ENCODE measurements at regions not wholly inside any gene's neighbourhood (a gene's known extent, or its start where the extent isn't known, plus 50 kb on each side); places are given as distances from the start of the nearest gene placed in this dataset.
A peak's percentile ranks its signal among the peaks of the same experiment; 100 is the strongest.

DNA sequence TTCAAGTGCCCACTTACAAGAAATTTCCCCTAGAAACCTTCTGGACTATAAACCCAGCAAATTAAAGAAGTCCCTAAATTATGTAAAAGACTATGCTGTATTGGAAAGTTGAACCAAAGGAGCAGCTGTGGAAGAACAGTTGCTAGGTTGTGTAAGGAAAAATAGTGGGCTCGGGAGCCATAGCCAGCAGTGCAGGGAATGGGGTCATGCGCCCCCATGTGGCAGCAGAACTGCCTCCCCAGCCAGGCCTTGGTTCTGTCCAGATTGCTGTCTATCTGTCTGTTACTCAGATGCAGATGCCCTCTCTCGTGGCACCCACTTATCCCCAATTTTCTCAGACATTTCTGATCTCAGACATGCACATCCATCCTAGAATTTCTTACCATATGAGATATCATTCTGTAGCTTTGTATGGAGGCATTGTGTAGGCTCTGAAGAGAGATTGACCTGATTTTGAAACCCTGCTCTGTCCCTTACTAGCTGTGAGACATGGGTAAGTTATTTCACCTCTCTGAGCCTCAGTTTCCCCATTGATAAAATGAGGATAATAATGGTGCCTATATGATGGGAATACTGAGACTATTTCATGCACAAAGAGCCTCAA lies 258.3 kb downstream of the SS18 start:
- Histone ChIP-seq H3K27ac (no peak overlapping the region), H3K4me1 (ENCODE audit: insufficient read depth) (peaks cover 26% of the 10 kb centered on the region), H2AFZ (no peak overlapping the region), H3K4me2 (ENCODE audit: unreplicated experiment) (no peak overlapping the region), H3K9ac (no peak overlapping the region), H3K4me3 (no peak overlapping the region), H3F3A (ENCODE audit: insufficient read depth) (peaks cover 7% of the 10 kb centered on the region; the same call in 1 of the 2 replicates), H4K20me1 (ENCODE audit: insufficient read depth) (no peaks in the 10 kb centered on the region), H3K9me3 (ENCODE audit: low read depth) (no peaks in the 10 kb centered on the region), H3K79me2 (ENCODE audit: insufficient read depth) (no peaks in the 10 kb centered on the region), H3K27me3 (replicated peaks; ENCODE audit: insufficient read depth) (peaks cover 4% of the 10 kb centered on the region; the same call in 1 of the 2 replicates), H3K36me3 (ENCODE audit: low read depth) (no peaks in the 10 kb centered on the region), H3K9me2 (ENCODE audit: insufficient read depth) (no peaks in the 10 kb centered on the region)
- WGBS, 2 experiments (ENCODE audit: low coverage in 1 of 2, low lambda C conversion rate in 2 of 2, missing lambda C conversion rate in 2 of 2) = 3 to 10% methylated on average over 3 of the region's 3 CpGs
- no peak for TF ChIP-seq EZH2 (IDR thresholded peaks at IDR 0.05; ENCODE audit: insufficient read depth, poor library complexity, severe bottlenecking)
- no peak for TF ChIP-seq EZH2phosphoT487 (IDR thresholded peaks at IDR 0.05; ENCODE audit: insufficient read depth, low read depth)
- in situ Hi-C loops (cut with MboI) = loop anchor here (25.0 kb wide), 1 partner anchor 270 kb away; no protein-coding TSS in a partner anchor
- DNase-seq = peak; percentile 81

GRCh38 chr18:25831301-25831701 lies 259.1 kb downstream of the SS18 start:
- Histone ChIP-seq H3F3A (ENCODE audit: insufficient read depth) (peaks cover 7% of the 10 kb centered on the region; the same call in 1 of the 2 replicates), H3K27ac (0 out of 2 replicates have a peak overlapping the region, but pooled peaks have one; percentile 9), H3K4me2 (ENCODE audit: unreplicated experiment) (peak overlapping the region; percentile 43), H3K9me3 (ENCODE audit: low read depth) (no peaks in the 10 kb centered on the region), H3K9ac (no peak overlapping the region), H3K79me2 (ENCODE audit: insufficient read depth) (no peaks in the 10 kb centered on the region), H3K36me3 (ENCODE audit: low read depth) (no peaks in the 10 kb centered on the region), H3K4me3 (no peak overlapping the region), H4K20me1 (ENCODE audit: insufficient read depth) (no peaks in the 10 kb centered on the region), H2AFZ (no peak overlapping the region), H3K4me1 (ENCODE audit: insufficient read depth) (peaks cover 26% of the 10 kb centered on the region), H3K27me3 (replicated peaks; ENCODE audit: insufficient read depth) (peaks cover 4% of the 10 kb centered on the region; the same call in 1 of the 2 replicates), H3K9me2 (ENCODE audit: insufficient read depth) (no peaks in the 10 kb centered on the region)
- peak; percentile 47 for DNase-seq
- WGBS, 2 experiments (ENCODE audit: low coverage in 1 of 2, low lambda C conversion rate in 2 of 2, missing lambda C conversion rate in 2 of 2) = 5 to 13% methylated on average over 5 of the region's 5 CpGs
- in situ Hi-C loops (cut with MboI) = loop anchor here (25.0 kb wide), 1 partner anchor 269 kb away; no protein-coding TSS in a partner anchor
- TF ChIP-seq EZH2phosphoT487 (IDR thresholded peaks at IDR 0.05; ENCODE audit: insufficient read depth, low read depth) (no peak), EZH2 (IDR thresholded peaks at IDR 0.05; ENCODE audit: insufficient read depth, poor library complexity, severe bottlenecking) (no peak)

DNA sequence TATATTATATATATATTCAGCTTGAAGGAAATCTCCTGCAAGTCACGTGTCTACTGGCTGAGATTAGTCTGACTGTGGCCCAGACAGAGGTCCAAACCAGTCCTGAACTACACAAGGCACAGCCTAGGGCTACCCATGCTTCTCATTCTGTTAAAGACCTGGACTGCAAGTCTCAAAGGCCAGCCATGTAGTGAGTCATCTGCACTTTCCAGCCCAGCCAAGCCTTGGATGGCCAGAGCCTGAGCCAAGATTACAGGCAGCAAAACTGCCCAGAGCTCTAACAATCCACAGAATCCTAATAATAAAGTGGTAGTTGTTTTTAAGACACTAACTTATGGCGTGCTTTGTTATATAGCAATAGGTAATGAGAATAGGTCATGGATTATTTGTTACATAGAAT lies 259.6 kb downstream of the SS18 start:
- 0 to 11% methylated on average over 2 of the region's 2 CpGs for WGBS, 2 experiments (ENCODE audit: low coverage in 1 of 2, low lambda C conversion rate in 2 of 2, missing lambda C conversion rate in 2 of 2)
- no peak overlapping the region for H2AFZ ChIP-seq
- peaks cover 7% of the 10 kb centered on the region; the same call in 1 of the 2 replicates for H3F3A ChIP-seq (ENCODE audit: insufficient read depth)
- H3K36me3 ChIP-seq (ENCODE audit: low read depth) = no peaks in the 10 kb centered on the region
- H3K9ac ChIP-seq = no peak overlapping the region
- H3K9me2 ChIP-seq (ENCODE audit: insufficient read depth) = no peaks in the 10 kb centered on the region
- peak overlapping the region; percentile 43 for H3K4me2 ChIP-seq (ENCODE audit: unreplicated experiment)
- peaks cover 4% of the 10 kb centered on the region; the same call in 1 of the 2 replicates for H3K27me3 ChIP-seq (replicated peaks; ENCODE audit: insufficient read depth)
- H3K4me3 ChIP-seq = no peak overlapping the region
- H4K20me1 ChIP-seq (ENCODE audit: insufficient read depth) = no peaks in the 10 kb centered on the region
- in situ Hi-C loops (cut with MboI) = loop anchor here (25.0 kb wide), 1 partner anchor 268 kb away; no protein-coding TSS in a partner anchor
- TF ChIP-seq EZH2phosphoT487 (IDR thresholded peaks at IDR 0.05; ENCODE audit: insufficient read depth, low read depth) = no peak
- TF ChIP-seq EZH2 (IDR thresholded peaks at IDR 0.05; ENCODE audit: insufficient read depth, poor library complexity, severe bottlenecking) = no peak
- H3K9me3 ChIP-seq (ENCODE audit: low read depth) = no peaks in the 10 kb centered on the region
- H3K4me1 ChIP-seq (ENCODE audit: insufficient read depth) = peaks cover 26% of the 10 kb centered on the region
- DNase-seq = peak; percentile 90
- no peaks in the 10 kb centered on the region for H3K79me2 ChIP-seq (ENCODE audit: insufficient read depth)
- peak overlapping the region; percentile 9; the same call in 1 of the 2 replicates for H3K27ac ChIP-seq

- H2AFZ ChIP-seq = peak overlapping the region; percentile 66
- no peaks in the 10 kb centered on the region for H4K20me1 ChIP-seq (ENCODE audit: insufficient read depth)
- 0 out of 2 replicates have a peak overlapping the region, but pooled peaks have one; percentile 3 for H3K9ac ChIP-seq
- peak overlapping the region; percentile 44 for H3K4me2 ChIP-seq (ENCODE audit: unreplicated experiment)
- no peaks in the 10 kb centered on the region for H3K9me2 ChIP-seq (ENCODE audit: insufficient read depth)
- no peak overlapping the region for H3K27ac ChIP-seq
- peak overlapping the region; percentile 21; the same call in 1 of the 2 replicates for H3K4me3 ChIP-seq
- peak; percentile 29 for DNase-seq
- H3K4me1 ChIP-seq (ENCODE audit: insufficient read depth) = peaks cover 26% of the 10 kb centered on the region
- peaks cover 7% of the 10 kb centered on the region; the same call in 1 of the 2 replicates for H3F3A ChIP-seq (ENCODE audit: insufficient read depth)
- WGBS, 2 experiments (ENCODE audit: low coverage in 1 of 2, low lambda C conversion rate in 2 of 2, missing lambda C conversion rate in 2 of 2) = 16 to 18% methylated on average over 12 to 13 of the region's 13 CpGs
- H3K27me3 ChIP-seq (replicated peaks; ENCODE audit: insufficient read depth) = no peaks in the 10 kb centered on the region
- no peaks in the 10 kb centered on the region for H3K9me3 ChIP-seq (ENCODE audit: low read depth)
- TF ChIP-seq EZH2 (IDR thresholded peaks at IDR 0.05; ENCODE audit: insufficient read depth, poor library complexity, severe bottlenecking) (no peak), EZH2phosphoT487 (IDR thresholded peaks at IDR 0.05; ENCODE audit: insufficient read depth, low read depth) (no peak)
- in situ Hi-C loops (cut with MboI) = loop anchor here (25.0 kb wide), 1 partner anchor 266 kb away; no protein-coding TSS in a partner anchor
- H3K79me2 ChIP-seq (ENCODE audit: insufficient read depth) = no peaks in the 10 kb centered on the region
- no peaks in the 10 kb centered on the region for H3K36me3 ChIP-seq (ENCODE audit: low read depth)
Observed at GRCh38 chr18:25827961-25828561, 262.4 kb downstream of the SS18 start.

All from GM23248 (cell line).